HUES48 (cell line): ENCODE measurements at regions not wholly inside any gene's neighbourhood (a gene's known extent, or its start where the extent isn't known, plus 50 kb on each side); places are given as distances from the start of the nearest gene placed in this dataset.

Experiments
- H3K27ac ChIP-seq: one replicate; pipeline ENCODE4 v1.7.0; 2013; ENCODE audit warnings: low read depth, low read length, inconsistent platforms
- H3K27me3 ChIP-seq: 2 replicates; pipeline ENCODE4 v1.6.1; 2013; ENCODE audit warnings: mild to moderate bottlenecking, low read length; ENCODE audit not compliant: control insufficient read depth, insufficient read depth
- H3K36me3 ChIP-seq: 2 replicates; pipeline ENCODE4 v1.6.1; 2013; ENCODE audit warnings: low read length; ENCODE audit not compliant: control insufficient read depth, insufficient read depth
- H3K4me1 ChIP-seq: 2 replicates; pipeline ENCODE4 v1.6.1; 2013; ENCODE audit warnings: mild to moderate bottlenecking, low read length; ENCODE audit not compliant: control insufficient read depth, insufficient read depth
- H3K4me3 ChIP-seq: 2 replicates; pipeline ENCODE4 v1.5.1; 2013; ENCODE audit warnings: mild to moderate bottlenecking, low read depth, low read length
- H3K9ac ChIP-seq: 2 replicates; pipeline ENCODE4 v1.6.1; 2013; ENCODE audit warnings: mild to moderate bottlenecking, low read depth, low read length, moderate library complexity
- H3K9me3 ChIP-seq: 2 replicates; pipeline ENCODE4 v1.6.1; 2013; ENCODE audit warnings: low read length; ENCODE audit not compliant: control insufficient read depth, insufficient read depth

DNA sequence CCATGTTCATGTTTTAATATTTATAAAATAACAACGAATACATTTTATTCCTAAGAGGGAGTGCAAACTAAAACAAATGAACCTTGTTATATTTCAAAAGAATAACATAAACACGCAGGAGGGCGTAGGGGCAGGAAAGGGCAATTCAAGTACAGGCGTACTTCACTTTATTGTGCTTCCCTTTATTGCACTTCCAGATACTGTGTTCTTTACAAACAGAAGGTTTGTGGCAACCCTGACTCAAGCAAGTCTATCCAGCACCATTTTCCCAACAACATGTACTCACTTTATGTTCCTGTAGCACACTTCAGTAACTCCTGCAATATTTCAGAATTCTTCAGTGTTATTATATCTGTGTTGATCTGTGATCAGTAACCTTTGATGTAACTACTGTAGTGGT, 84.6 kb upstream of the PLEKHA5 start:
- no peaks in the 10 kb centered on the region for H3K9me3 ChIP-seq
- H3K4me3 ChIP-seq, result no peak overlapping the region
- H3K4me1 ChIP-seq, result no peaks in the 10 kb centered on the region
- H3K9ac ChIP-seq, result no peak overlapping the region
- no peaks in the 10 kb centered on the region for H3K36me3 ChIP-seq
- H3K27me3 ChIP-seq, result no peaks in the 10 kb centered on the region
- no peak overlapping the region for H3K27ac ChIP-seq

GRCh38 chr12:19045426-19045825, 84.1 kb upstream of the PLEKHA5 start:
- no peaks in the 10 kb centered on the region for H3K4me1 ChIP-seq
- no peak overlapping the region for H3K27ac ChIP-seq
- H3K9ac ChIP-seq, result no peak overlapping the region
- no peaks in the 10 kb centered on the region for H3K27me3 ChIP-seq
- H3K4me3 ChIP-seq, result no peak overlapping the region
- no peaks in the 10 kb centered on the region for H3K9me3 ChIP-seq
- H3K36me3 ChIP-seq, result no peaks in the 10 kb centered on the region

- Histone ChIP-seq H3K4me1 (peaks cover 10% of the 10 kb centered on the region), H3K4me3 (no peak overlapping the region), H3K27me3 (no peaks in the 10 kb centered on the region), H3K36me3 (no peaks in the 10 kb centered on the region), H3K9ac (no peak overlapping the region), H3K27ac (no peak overlapping the region), H3K9me3 (no peaks in the 10 kb centered on the region)
Observed at GRCh38 chr12:19048943-19049342, 80.6 kb upstream of the PLEKHA5 start.

DNA sequence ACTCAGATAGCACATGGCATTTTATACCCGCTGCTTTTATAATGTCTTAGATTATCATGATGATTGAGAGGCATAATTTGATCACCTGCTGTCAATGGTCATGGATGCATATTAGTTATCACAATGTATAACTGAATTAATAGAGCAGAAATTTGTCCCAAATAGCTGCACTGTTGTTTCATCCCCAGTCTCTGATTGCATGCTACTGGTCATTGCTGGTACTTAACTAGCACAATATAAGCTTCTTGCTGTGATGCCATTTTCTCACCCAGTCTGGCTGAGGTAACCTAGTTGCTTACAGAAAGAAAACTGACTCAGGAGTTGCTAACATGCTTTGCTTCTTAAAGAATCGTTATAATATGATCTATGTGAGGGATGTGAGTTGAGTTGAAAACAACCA, 76.8 kb upstream of the PLEKHA5 start:
- Histone ChIP-seq H3K27ac (no peak overlapping the region), H3K4me3 (no peak overlapping the region), H3K36me3 (no peaks in the 10 kb centered on the region), H3K9me3 (no peaks in the 10 kb centered on the region), H3K27me3 (no peaks in the 10 kb centered on the region), H3K9ac (no peak overlapping the region), H3K4me1 (peaks cover 10% of the 10 kb centered on the region)

DNA sequence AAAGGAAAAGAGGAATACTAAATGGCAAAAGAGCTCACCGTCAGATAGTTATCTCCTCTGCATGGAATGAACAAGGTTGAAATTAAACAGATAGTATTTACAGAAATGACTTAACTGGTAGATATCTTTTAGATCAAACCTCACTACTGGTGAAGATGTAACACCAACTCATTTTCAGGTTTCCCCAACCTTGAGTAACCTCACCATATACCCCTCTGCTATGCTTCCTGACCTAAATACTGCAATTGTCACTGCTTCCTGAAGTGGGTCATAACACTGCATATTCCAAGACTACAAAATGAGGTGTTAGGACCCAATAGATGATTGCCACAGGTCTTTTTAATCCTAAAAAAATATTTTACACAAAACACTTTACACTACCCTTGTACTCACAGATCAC, 76.3 kb upstream of the PLEKHA5 start:
- no peak overlapping the region for H3K27ac ChIP-seq
- H3K4me3 ChIP-seq, result no peak overlapping the region
- H3K9me3 ChIP-seq, result no peaks in the 10 kb centered on the region
- no peaks in the 10 kb centered on the region for H3K27me3 ChIP-seq
- H3K36me3 ChIP-seq, result no peaks in the 10 kb centered on the region
- H3K9ac ChIP-seq, result no peak overlapping the region
- H3K4me1 ChIP-seq, result peaks cover 10% of the 10 kb centered on the region

GRCh38 chr12:19054035-19054434, 75.5 kb upstream of the PLEKHA5 start:
- no peaks in the 10 kb centered on the region for H3K36me3 ChIP-seq
- H3K27ac ChIP-seq, result no peak overlapping the region

GRCh38 chr12:19055589-19055988, 73.9 kb upstream of the PLEKHA5 start:
- Histone ChIP-seq H3K4me1 (peaks cover 10% of the 10 kb centered on the region), H3K4me3 (no peak overlapping the region), H3K27me3 (no peaks in the 10 kb centered on the region), H3K9me3 (no peaks in the 10 kb centered on the region), H3K9ac (no peak overlapping the region), H3K36me3 (no peaks in the 10 kb centered on the region), H3K27ac (no peak overlapping the region)

More at GRCh38 chr12:19054035-19054434, 75.5 kb upstream of the PLEKHA5 start:
- H3K9me3 ChIP-seq, result no peaks in the 10 kb centered on the region
- no peak overlapping the region for H3K9ac ChIP-seq
- no peaks in the 10 kb centered on the region for H3K27me3 ChIP-seq
- no peak overlapping the region for H3K4me3 ChIP-seq
- peaks cover 10% of the 10 kb centered on the region for H3K4me1 ChIP-seq

- no peak overlapping the region for H3K9ac ChIP-seq
- H3K27me3 ChIP-seq, result no peaks in the 10 kb centered on the region
- H3K9me3 ChIP-seq, result no peaks in the 10 kb centered on the region
- H3K4me1 ChIP-seq, result no peaks in the 10 kb centered on the region
- no peak overlapping the region for H3K27ac ChIP-seq
- no peaks in the 10 kb centered on the region for H3K36me3 ChIP-seq
- no peak overlapping the region for H3K4me3 ChIP-seq
Observed at GRCh38 chr12:19058235-19059021, 71.1 kb upstream of the PLEKHA5 start.

DNA sequence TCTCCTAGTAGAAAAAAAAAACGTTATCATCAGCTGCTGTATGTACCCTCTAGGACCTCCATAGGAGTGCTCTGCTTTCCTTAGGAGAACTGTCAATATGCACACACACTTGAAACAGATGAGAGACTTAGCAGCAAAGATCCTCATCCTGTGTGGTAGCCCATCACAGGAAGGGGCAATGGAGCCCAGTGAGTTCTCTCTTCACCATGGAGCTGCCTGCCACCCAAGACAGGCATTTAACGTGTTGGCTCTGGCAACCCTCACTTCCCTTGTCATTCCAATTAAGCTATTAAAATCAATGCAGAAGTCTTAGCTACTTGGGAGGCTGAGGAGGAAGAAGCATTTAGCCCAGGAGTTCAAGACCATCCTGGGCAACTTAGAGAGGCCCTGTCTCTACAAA, 64.8 kb upstream of the PLEKHA5 start:
- Histone ChIP-seq H3K36me3 (no peaks in the 10 kb centered on the region), H3K9me3 (no peaks in the 10 kb centered on the region), H3K4me1 (peaks cover 25% of the 10 kb centered on the region), H3K4me3 (no peak overlapping the region), H3K9ac (no peak overlapping the region), H3K27me3 (no peaks in the 10 kb centered on the region), H3K27ac (no peak overlapping the region)

GRCh38 chr12:19065223-19065622, 64.3 kb upstream of the PLEKHA5 start:
- no peaks in the 10 kb centered on the region for H3K27me3 ChIP-seq
- no peak overlapping the region for H3K27ac ChIP-seq
- H3K36me3 ChIP-seq, result no peaks in the 10 kb centered on the region
- H3K9me3 ChIP-seq, result no peaks in the 10 kb centered on the region
- no peak overlapping the region for H3K4me3 ChIP-seq
- no peak overlapping the region for H3K9ac ChIP-seq
- H3K4me1 ChIP-seq, result peaks cover 25% of the 10 kb centered on the region

DNA sequence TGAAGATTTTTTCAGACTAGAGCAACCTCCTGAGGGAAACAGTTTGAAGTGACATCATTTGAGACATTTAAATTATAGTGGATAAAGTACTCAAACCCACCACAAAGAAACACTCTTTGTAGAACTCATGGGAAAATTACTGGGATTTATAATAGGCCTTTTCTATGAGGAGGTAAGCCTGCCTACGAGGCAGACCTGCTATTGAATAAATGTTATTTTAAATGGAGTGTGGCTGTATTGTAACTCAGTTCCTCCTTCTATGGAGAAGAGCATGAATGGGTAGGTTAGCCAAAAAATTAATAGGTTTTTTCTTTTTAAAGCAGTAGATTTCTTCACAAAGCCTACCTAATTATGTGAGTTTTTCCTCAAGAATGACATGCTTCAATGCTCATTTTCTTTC, 63.7 kb upstream of the PLEKHA5 start:
- Histone ChIP-seq H3K27me3 (no peaks in the 10 kb centered on the region), H3K4me1 (peaks cover 25% of the 10 kb centered on the region), H3K27ac (no peak overlapping the region), H3K9me3 (no peaks in the 10 kb centered on the region), H3K9ac (no peak overlapping the region), H3K36me3 (no peaks in the 10 kb centered on the region), H3K4me3 (no peak overlapping the region)
